ENCODE measurements at regions not wholly inside any gene's neighbourhood (a gene's known extent, or its start where the extent isn't known, plus 50 kb on each side); places are given as distances from the start of the nearest gene placed in this dataset.

- no peak for DNase-seq (ENCODE audit: low spot score)
Observed at GRCh38 chr5:89268460-89268859, 385.5 kb upstream of the MEF2C start.

- no peak for DNase-seq (ENCODE audit: low spot score)
Observed at GRCh38 chr5:89267788-89268187, 384.8 kb upstream of the MEF2C start.

DNA sequence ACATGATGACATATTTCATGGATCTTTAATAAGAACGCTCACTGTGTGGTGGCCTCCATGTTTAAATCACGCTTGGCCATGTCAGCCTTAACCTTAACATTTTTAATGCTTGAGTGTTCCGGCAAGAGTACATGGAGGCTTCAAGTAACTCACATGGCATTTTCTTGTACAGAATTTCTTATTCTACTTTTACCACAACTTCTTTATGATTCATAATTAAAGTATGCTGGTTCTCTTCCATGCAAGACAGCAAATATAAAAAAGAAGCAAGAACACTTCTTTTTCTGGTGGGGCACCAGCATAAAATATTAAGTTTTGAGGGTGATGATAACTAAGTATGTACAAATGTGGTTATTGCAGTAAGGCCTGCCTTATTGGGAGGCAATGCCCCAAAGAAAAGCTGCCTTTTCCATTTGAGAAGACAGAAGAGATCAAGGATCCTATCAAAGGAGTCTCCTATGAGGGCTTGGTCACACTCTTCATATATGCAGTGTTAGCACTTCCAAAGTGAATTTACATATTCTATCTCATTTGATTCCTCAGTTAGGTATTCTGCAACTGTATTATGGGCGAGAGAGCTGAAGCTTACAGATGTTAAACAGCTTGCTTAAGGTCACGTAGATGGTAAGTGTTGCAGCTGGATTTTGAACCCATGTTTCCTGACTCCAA is 382.7 kb upstream of the MEF2C start:
- DNase-seq (ENCODE audit: low spot score): peak; percentile 54

- no peak for DNase-seq (ENCODE audit: low spot score)
Observed at GRCh38 chr5:89263846-89264245, 380.9 kb upstream of the MEF2C start.

- DNase-seq (ENCODE audit: low spot score): no peak
Observed at GRCh38 chr5:89262030-89262429, 379.0 kb upstream of the MEF2C start.

- DNase-seq (ENCODE audit: low spot score): no peak
Observed at GRCh38 chr5:89260254-89260653, 377.3 kb upstream of the MEF2C start.

DNA sequence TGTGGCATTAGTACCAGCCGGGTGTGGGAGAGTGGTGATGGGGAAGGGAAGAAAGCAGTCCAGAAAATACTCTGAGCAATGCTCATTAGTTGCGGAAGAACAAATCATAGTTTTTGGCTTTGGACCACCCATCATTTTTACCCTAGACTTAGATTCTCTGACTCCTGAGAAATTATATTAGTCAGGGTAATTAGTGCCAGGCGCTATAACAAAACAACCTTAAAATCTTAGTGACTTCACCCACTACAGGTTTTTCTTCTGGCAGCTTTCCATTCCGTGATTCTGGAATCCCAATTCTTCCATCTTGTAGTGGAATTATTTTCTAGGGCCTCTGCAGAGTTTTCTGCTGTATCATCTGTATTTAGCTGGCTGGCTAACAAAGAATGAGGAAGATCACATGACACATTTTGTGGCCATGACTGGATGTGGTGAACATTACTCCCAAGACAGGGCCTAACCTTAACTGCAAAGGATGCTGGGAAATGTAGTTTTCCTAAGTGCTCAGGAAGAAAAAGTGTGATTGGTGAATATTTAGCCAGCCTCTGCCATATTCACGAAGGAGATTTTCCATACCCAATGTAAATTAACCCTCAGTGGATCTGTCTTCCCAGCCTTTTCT is 373.0 kb upstream of the MEF2C start:
- peak; percentile 57 for DNase-seq (ENCODE audit: low spot score)

- no peak for DNase-seq (ENCODE audit: low spot score)
Observed at GRCh38 chr5:89253666-89254352, 370.8 kb upstream of the MEF2C start.

DNA sequence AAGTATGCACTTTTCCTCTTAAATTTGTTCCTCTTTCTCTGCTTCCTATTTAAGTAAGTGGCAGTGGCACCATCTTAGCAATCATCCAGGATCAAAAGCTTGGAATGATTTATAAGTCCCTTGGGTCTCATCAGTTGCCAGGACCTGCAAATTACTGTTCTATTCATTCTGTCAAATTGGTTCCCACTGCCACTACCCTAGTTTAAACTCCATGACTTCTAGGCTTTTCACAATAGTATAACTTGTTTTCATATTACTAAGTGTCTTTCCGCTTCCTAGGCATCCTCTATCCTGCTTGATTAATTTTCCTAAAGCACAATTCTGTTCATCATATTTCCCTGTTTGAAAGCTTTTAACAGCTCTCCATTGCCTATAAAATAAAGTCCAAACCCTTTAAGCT is 363.9 kb upstream of the MEF2C start:
- no peak for DNase-seq (ENCODE audit: low spot score)

GRCh38 chr5:89246252-89246651 is 363.3 kb upstream of the MEF2C start:
- no peak for DNase-seq (ENCODE audit: low spot score)

GRCh38 chr5:89243611-89244010 is 360.6 kb upstream of the MEF2C start:
- DNase-seq (ENCODE audit: low spot score): no peak

DNA sequence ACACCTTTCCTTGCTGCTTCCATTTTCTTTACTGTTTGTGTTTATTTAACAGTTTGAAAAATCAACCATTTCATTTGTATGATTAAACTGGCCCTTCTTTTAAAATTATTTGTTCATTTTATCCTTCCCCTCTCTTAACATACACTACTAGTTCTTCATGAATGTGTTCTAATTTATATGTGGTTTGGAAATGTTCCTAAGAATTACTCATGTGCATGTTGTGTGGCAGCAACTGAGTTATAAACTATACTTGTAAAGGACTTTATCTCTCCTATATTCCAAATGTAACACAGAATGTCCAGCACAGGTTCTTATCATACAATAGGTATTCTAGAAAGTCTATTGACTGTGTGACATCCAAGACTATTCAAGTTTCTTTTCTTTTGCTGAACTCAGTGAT is 358.2 kb upstream of the MEF2C start:
- no peak for DNase-seq (ENCODE audit: low spot score)

GRCh38 chr5:89236900-89237299 is 353.9 kb upstream of the MEF2C start:
- no peak for DNase-seq (ENCODE audit: low spot score)

GRCh38 chr5:89233462-89233861 is 350.5 kb upstream of the MEF2C start:
- no peak for DNase-seq (ENCODE audit: low spot score)

DNA sequence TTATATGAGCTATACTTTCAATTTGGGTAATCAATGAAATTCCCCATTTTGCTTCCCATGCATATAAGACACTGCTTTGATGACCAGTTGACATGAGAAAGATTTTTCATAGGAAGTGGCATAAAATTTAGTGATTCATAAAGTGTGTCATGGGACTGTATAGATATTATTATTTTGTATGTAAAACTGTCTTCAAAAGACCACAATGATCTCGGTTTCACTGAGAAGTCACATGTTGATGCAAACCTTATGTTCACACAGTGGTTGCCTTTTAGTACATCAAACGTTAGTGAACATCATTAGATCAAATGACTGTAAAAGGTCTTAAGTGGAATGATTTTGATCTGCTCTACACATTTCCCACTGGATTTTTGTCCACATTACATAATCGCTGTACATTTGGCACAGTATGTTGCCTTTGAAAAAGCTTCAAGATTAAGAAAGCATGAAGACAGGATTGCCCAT is 349.2 kb upstream of the MEF2C start:
- DNase-seq (ENCODE audit: low spot score): no peak

GRCh38 chr5:89230178-89230577 is 347.2 kb upstream of the MEF2C start:
- DNase-seq (ENCODE audit: low spot score): no peak

- DNase-seq (ENCODE audit: low spot score): no peak
Observed at GRCh38 chr5:89229331-89230070, 346.5 kb upstream of the MEF2C start.

DNA sequence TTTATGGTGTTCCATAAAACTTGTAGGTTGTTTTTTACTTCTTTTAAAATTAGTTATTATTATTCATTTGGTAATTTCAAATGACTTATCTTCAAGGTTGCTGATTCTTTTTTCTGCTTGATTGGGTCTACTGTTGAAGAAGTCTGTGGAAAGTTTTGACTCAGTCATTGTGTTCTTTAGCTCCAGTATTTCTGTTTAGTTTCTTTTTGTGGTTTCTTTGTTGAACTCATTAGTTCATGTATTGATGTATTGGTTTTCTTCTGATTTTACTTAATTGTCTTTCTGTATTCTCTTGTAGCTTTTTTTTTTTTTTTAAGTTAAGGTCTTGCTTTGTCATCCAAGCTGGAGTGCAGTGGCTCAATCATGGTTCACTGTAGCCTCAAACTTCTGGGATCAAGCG is 345.4 kb upstream of the MEF2C start:
- no peak for DNase-seq (ENCODE audit: low spot score)

DNA sequence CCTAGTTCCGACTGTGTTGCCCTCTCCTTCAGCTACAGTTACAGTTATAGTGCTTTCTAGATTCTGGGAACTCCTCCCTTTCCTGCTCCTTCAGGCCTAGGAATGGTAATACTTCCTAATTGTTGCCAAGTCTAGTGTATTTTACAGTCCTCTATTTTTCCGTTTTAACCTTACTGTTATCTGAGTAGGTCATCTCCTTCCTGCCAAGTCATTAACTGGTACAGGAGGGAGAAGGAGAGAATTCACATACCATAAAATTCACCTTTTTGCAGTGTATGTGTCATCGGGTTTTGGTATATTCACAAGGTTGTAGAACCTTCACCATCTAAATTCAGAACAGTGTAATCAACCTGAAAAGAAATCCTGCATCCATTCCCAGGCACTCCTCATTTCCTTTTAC is 335.4 kb upstream of the MEF2C start:
- DNase-seq (ENCODE audit: low spot score): no peak

GRCh38 chr5:89216606-89217005 is 333.6 kb upstream of the MEF2C start:
- DNase-seq (ENCODE audit: low spot score): no peak

DNA sequence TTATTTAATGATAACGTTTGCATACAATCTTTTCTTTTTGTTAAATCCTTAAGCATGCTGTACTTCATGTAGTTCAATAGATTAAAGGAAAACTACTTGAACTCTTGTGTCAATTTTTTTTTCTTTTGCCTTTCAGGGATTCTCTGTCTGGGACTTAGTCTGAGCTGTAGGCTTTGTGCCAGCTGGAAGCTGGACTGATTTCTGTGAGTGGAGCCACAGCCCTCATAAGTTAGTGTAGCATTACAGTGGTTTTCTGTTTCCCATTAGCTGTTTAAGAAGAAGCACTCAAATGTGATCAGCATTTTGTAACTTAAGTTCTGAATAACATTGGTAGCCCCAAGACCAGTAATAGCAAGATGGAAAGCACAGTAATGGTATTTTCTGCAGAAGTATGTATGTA is 330.6 kb upstream of the MEF2C start:
- peak; percentile 20 for DNase-seq (ENCODE audit: low spot score)

GRCh38 chr5:89211836-89212235 is 328.9 kb upstream of the MEF2C start:
- peak; percentile 57 for DNase-seq (ENCODE audit: low spot score)

DNA sequence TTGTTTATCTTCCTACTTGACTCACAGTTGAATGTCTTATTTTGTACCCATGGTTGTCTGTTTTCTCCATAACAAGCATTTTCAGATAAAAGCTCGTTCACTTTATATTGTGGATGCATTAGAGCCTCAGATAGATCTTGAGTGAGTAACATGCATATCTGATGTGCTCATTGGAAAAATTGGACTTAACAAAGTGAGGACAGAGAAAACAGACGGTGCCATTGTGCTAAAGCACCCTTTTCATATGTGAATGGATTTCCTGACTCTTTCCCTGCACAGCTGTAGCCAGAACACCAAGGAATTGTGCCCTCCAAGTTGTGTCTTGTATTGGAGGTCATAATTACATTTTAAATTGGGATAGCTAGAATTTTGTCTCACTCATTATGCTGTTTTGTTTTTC is 325.8 kb upstream of the MEF2C start:
- no peak for DNase-seq (ENCODE audit: low spot score)

Data from AG08396 (cell line).